Erythroblast (primary cell): ENCODE measurements at regions not wholly inside any gene's neighbourhood (a gene's known extent, or its start where the extent isn't known, plus 50 kb on each side); places are given as distances from the start of the nearest gene placed in this dataset.

Experiments used
- GATA1 ChIP-seq: IDR thresholded peaks from 2 replicates; pipeline ENCODE4 v1.6.1; 2011; ENCODE audit warnings: low read depth, mild to moderate bottlenecking, control low read depth, low read length, moderate library complexity
- POLR2A ChIP-seq: IDR thresholded peaks from 2 replicates; pipeline ENCODE4 v1.6.1; 2011; ENCODE audit warnings: mild to moderate bottlenecking, low read length

GRCh38 chr20:24165301-24166122, 176.9 kb upstream of the GGTLC1 start:
- TF ChIP-seq POLR2A (no peak), GATA1 (no peak)
